HT1080 (cell line): ENCODE measurements at regions not wholly inside any gene's neighbourhood (a gene's known extent, or its start where the extent isn't known, plus 50 kb on each side); places are given as distances from the start of the nearest gene placed in this dataset.
A peak's percentile ranks its signal among the peaks of the same experiment; 100 is the strongest.
"Not testable (repeated sequence)": the region's sequence is repeated elsewhere in the genome, so short reads cannot be mapped to it uniquely, and the experiment has no call there.

ENCODE experiments used
- DNase-seq: peaks from one replicate; pipeline ENCODE4 v3.0.0-alpha.2; 2015; ENCODE audit warnings: low read depth

DNA sequence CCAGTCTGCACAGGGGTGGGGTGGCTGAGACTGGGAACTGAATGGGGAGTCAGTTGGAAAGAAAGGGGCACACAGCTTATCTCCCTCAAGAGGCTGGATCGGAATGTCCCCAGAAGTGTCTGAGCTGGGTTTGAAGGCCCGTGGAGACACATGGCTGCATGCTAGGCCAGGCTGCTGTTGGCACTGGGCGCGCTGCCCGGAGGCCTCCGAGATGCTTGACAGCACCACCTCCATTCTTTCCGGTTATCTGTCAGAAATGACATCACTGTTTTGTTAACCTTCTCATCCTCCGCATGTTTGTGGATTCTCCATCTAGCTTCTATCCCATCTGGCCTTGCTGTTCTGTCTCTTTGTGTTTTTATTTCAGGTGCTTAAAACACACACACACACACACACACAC, 85.5 kb downstream of the APIP start:
- DNase-seq: no peak

GRCh38 chr11:34830035-34830434, 86.1 kb downstream of the APIP start:
- DNase-seq: no peak

GRCh38 chr11:34827228-34827627, 89.0 kb downstream of the APIP start:
- no peak for DNase-seq

- no peak for DNase-seq
Measured at GRCh38 chr11:34826384-34826726, 89.8 kb downstream of the APIP start.

DNA sequence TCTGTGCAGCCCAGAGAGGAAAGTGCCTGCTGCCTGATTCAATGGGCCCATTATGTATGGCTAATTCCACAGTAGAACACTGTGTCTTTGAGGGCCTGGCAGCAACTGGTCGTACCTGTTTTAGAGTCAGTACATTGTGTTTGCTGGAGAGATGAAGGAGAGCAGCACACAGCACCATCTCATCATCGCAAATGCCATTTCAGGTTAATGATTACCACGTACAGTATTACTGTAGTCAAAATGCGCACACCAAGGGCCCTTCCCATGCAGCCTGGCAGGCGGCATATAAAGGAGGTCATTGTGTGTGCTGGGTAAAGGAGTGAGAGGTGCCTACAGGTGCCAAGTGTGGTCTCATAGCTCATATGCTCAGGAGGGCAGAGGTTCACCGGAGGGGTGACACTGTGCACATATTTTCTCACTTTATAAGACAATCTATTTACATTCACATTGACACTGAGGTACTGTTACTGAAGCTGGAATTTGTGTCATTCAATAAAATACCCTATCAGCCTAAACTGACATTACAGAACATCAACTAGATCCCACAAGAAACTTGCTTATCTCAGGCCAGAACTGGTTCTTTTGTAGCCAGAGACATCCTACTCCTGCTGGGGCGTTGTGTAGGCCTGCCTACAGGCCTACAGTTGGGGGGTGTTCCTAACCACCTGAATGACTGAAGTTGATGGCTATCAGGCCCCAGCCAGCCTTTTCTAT, 90.4 kb downstream of the APIP start:
- no peak for DNase-seq

DNA sequence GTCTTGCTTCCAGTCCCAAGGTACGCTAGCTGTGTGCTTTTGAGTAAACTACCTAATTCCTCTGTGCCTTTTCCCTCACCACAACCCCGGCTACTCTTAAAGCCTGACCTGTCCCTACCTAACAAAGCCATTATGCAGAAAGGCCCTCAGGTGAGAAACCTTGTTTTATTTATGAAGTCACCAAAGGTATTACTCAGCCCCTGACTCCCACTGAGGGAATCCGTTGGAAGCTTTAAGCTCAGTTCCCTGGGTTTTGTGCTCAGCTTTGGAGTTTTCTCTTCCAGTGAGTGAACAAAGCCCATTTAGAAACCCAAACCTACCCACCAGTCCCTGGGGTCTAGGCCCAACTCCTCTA, 90.9 kb downstream of the APIP start:
- DNase-seq: no peak

DNA sequence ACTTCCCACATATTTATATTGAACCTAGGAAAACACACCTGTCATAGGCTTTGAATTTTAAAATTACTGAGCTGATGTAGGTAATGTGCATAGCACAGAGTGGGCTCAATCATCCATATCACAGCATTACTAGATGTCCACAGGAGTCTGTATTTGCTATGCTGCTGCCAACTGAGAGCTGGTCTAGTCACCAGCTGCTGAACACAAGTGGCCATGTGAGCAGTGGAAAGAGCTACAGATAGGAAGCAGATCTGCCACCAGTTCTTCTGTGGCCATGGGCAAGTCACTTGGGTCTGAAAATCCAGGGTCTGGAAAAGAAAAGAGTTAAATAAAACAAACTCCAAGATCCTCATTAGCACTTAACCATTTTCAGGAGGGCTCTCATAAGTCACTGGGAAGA, 91.8 kb downstream of the APIP start:
- DNase-seq: no peak

- DNase-seq: no peak
Measured at GRCh38 chr11:34823639-34824038, 92.5 kb downstream of the APIP start.

- DNase-seq: no peak
Measured at GRCh38 chr11:34823197-34823596, 93.0 kb downstream of the APIP start.

DNA sequence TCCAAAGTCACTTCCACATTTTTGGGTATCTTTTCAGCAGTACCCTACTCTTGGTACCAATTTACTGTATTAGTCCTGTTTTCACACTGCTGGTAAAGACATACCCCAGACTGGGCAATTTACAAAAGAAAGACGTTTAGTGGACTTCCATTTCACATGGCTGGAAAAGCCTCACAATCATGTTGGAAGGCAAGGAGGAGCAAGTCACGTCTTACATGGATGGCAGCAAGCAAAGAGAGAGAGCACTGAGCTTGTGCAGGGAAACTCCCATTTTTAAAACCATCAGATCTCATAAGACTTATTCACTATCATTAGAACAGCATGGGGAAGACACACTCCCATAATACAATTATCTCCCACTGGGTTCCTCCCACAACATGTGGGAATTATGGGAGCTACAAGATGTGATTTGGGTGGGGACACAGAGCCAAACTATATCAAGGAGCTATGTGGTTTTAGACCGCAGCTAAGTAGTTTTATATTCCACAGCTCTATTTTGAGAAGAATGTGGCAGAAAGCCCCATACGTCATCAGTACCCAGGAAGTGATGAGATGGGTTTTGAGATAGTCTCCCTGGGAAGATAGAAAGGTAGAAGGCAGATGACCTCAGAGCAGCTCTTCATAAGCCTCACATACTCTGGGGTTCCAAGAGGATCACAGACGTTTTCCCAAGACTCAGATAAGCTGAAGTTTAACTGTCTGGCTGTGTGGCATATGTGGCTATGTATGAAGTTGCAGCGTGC, 96.3 kb downstream of the APIP start:
- peak; percentile 20 for DNase-seq

GRCh38 chr11:34817812-34818211, 98.4 kb downstream of the APIP start:
- DNase-seq: not testable (repeated sequence)

DNA sequence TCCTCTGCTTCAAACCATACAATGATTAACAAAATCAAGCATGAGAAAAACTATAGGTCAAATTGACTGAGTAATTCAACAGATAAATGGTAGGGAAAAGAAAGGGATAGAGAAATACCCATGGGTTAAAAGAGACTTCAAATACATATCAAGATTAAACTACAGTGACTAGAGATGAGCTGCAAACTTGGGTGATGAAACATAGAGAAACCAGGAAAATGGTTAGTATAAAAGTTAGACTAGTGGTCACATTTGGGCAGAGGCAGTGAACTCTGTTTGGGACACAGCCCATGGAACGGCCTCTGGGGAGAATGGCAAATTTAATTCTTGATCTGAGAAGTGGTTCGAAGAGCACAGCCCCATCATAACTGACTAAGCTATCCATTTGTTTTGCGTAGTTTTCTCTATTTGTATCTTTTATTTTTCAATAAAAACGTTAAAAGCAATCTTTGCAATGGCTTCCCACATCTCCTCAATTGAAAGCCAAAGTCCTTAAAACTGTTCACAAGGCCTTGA, 99.4 kb downstream of the APIP start:
- no peak for DNase-seq

DNA sequence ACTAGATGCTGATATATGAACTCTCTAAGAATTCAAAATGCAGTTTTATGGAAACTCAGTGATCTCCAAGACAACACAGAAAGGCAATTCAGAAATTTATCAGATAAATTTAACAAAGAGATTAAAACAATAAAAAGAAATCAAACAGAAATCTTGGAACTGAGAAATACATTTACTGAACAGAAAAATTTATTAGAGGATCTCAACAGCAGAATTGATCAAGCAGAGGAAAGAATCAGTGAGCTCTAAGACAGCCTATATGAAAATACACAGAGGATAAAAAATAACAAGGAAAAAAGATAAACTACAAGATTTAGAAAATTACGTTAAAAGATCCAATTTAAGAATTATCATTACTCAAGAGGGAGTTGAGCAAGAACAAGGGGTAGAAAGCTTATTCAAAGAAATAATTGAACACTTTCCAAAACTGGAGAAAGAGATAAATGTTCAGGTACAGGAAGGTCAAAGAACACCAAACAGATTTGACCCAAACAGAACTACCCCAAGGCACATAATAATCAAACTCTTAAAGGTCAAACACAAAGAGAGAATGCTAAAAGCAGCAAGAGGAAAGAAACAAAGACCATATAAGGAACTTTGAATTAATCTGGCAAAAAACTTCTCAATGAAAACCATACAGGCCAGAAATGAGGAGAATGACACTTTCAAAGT, 103.1 kb downstream of the APIP start:
- DNase-seq: no peak

DNA sequence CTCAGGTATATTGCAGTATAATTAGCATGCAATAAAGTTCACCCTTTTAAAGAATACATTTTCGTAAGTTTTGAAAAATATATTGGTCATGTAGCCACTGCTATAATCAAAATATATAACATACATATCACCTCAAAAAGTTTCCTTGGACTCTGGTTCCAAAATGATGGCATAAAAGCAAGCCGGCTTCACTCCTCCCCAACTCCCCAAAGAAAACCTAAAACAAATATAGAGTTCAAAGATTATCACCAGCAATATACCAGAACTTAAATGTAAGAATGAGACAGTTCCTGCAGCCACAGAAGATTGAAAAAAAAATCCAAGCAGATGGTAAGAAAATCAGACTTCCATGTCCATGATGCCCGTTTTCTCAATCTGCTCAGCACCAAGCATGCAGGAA, 104.3 kb downstream of the APIP start:
- no peak for DNase-seq

DNA sequence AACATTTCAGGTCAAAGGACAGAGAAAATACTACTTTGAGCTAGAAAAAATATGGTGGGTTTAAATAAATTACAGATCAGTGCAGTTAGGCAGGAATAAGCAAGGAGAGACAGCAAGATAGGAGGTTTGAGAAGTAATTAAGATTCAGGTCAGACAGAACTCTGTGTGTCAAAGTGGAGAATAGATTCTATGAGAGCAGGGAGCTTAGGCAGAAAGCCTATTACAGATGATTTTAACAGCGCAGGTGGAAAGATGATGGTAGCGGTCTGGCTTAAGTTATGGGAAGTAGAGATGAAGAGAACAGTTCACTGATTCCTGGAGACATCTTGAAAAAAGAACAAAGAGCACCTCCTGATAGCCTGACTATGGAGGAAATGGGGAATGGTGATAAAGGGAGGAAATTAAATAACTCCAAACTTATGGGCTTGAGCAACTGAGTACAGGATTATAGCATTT, 106.0 kb downstream of the APIP start:
- no peak for DNase-seq

DNA sequence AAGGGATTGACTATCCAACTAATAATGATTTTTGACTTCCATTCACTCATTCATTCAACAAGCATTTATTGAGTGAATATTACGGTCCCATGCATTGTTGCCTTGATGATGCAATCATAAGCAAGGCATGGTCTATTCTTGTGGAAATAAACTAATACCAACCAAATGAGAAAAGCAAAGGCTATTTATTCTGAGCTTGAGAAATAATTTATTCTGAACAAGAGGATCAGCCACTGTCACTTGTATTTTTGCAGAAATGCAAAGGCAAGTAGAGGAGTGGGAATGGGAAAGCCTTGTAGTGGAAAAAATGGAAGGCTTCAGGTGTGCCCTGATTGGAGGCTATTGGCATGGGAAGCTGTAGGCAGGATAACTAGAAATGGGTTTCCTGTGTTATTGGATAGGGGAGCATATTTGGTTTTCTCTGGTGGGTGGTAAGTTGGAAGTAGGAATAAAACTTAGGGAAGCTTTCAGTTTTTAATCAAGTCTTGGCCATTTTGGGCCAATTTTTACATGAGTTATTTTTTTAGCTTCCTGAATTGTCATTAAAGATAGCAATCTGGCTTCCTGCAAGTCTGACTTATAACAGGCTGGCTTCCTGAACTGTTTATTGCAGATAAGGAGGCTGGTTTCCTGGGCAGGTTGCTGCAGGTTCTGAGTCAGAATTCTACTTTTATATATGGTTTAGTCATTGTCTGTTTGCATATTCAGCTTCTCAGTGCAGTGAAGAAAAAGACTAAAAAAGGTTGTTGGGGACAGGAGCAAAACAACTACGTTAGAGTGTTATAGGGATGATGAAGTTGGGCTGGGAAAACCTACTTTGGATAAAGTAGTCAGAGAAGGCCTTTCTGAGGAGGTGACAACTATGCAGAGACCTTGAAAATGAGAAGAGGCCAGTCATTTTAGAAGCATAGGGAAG, 106.7 kb downstream of the APIP start:
- DNase-seq: peak; percentile 84

DNA sequence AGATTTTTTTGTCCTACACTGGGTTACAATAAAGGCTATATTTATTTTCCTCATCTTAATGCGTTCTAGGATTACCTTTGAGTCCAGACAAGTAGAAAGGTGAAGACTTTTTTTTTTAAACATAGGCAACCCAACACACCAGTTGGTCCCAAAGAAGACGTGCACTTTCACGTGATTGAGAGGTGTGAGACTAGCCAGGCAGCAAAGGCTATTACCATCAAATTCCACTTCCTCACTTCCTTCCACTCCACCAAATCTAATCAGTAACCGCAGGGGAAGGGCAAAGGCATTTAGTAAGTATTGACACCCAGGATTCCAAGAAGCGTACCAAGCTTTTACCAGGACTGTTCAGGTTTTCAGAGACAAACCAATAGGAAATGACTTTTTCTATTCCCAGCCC, 109.3 kb downstream of the APIP start:
- no peak for DNase-seq

GRCh38 chr11:34805937-34806336, 110.2 kb downstream of the APIP start:
- no peak for DNase-seq

DNA sequence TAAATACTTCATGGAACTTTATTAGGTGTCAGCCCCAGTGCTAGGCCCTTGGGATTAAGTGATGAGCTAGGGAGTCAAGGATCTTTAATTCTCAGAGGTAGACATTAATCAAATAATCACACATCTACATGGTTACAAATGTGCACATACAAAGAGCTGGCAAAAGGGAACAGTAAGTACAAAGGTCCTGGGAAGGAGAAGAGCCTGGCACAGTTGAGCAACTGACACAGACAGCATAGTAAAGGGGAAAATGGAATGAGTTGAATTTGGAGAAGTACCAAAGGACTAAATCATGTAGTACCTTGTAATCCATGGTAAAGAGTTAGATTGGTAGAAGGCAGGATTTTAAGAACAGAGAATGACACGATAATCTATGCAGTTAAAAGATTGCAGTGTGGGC, 116.3 kb downstream of the APIP start:
- DNase-seq: no peak

- DNase-seq: no peak
Measured at GRCh38 chr11:34798985-34799384, 117.2 kb downstream of the APIP start.

GRCh38 chr11:34797497-34797896, 118.7 kb downstream of the APIP start:
- DNase-seq: not testable (repeated sequence)
